Osteocyte (in vitro differentiated cells): ENCODE measurements at regions not wholly inside any gene's neighbourhood (a gene's known extent, or its start where the extent isn't known, plus 50 kb on each side); places are given as distances from the start of the nearest gene placed in this dataset.

Experiments used
- DNase-seq: peaks from one replicate; pipeline ENCODE4 v3.0.0; 2021; ENCODE audit warnings: mixed read lengths; ENCODE audit not compliant: unreplicated experiment; ENCODE audit errors: extremely low spot score
- H3K27ac Mint-ChIP-seq: one replicate; pipeline ENCODE4 v1.8.0; 2021; ENCODE audit warnings: mild to moderate bottlenecking, mixed read lengths; ENCODE audit not compliant: unreplicated experiment
- H3K27me3 Mint-ChIP-seq: one replicate; pipeline ENCODE4 v1.8.0; 2021; ENCODE audit warnings: mixed read lengths; ENCODE audit not compliant: unreplicated experiment
- H3K36me3 Mint-ChIP-seq: one replicate; pipeline ENCODE4 v1.8.0; 2021; ENCODE audit warnings: mixed read lengths; ENCODE audit not compliant: unreplicated experiment
- H3K4me1 Mint-ChIP-seq: one replicate; pipeline ENCODE4 v1.8.0; 2021; ENCODE audit warnings: mixed read lengths; ENCODE audit not compliant: unreplicated experiment
- H3K4me3 Mint-ChIP-seq: one replicate; pipeline ENCODE4 v1.8.0; 2021; ENCODE audit warnings: mild to moderate bottlenecking, moderate library complexity, mixed read lengths; ENCODE audit not compliant: unreplicated experiment
- H3K9me3 Mint-ChIP-seq: one replicate; pipeline ENCODE4 v1.8.0; 2021; ENCODE audit warnings: mixed read lengths; ENCODE audit not compliant: unreplicated experiment
- CTCF ChIP-seq: fragments of 200-600 bp; sonication (generic); IDR thresholded peaks from 2 replicates; pipeline ENCODE4 v1.5.0; 2021; ENCODE audit warnings: antibody characterized with exemption, mild to moderate bottlenecking, moderate library complexity

DNA sequence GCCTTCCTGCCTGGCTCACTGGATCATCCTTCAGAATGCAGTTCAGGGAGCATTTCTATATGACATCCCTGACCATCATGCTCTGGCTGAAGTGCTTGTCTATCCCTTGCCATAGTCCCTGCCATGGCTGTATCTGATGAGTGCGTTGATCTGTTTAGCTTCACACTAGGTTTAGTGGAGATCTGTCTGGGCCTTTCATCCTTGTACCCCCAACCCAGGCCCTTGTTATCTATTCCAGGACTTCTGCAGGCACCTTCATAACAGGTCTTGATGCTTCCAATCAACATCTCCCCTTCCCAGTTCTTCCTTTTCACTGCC lies 102.4 kb downstream of the QRSL1 start:
- Mint-ChIP-seq H3K9me3 (no peaks in the 10 kb centered on the region), H3K4me1 (peaks cover 4% of the 10 kb centered on the region), H3K27ac (no peak overlapping the region), H3K36me3 (no peaks in the 10 kb centered on the region), H3K27me3 (peaks cover 37% of the 10 kb centered on the region), H3K4me3 (no peak overlapping the region)
- no peak for DNase-seq
- TF ChIP-seq CTCF = no peak

GRCh38 chr6:106731144-106731842 lies 101.9 kb downstream of the QRSL1 start:
- no peaks in the 10 kb centered on the region for H3K9me3 Mint-ChIP-seq
- H3K36me3 Mint-ChIP-seq = no peaks in the 10 kb centered on the region
- H3K27ac Mint-ChIP-seq = no peak overlapping the region
- peaks cover 34% of the 10 kb centered on the region for H3K27me3 Mint-ChIP-seq
- peaks cover 4% of the 10 kb centered on the region for H3K4me1 Mint-ChIP-seq
- no peak for DNase-seq
- TF ChIP-seq CTCF = no peak
- no peak overlapping the region for H3K4me3 Mint-ChIP-seq

GRCh38 chr6:106730718-106731117 lies 101.3 kb downstream of the QRSL1 start:
- Mint-ChIP-seq H3K27me3 (peaks cover 34% of the 10 kb centered on the region), H3K4me3 (no peak overlapping the region), H3K9me3 (no peaks in the 10 kb centered on the region), H3K36me3 (no peaks in the 10 kb centered on the region), H3K4me1 (peaks cover 4% of the 10 kb centered on the region), H3K27ac (no peak overlapping the region)
- TF ChIP-seq CTCF = no peak
- no peak for DNase-seq

DNA sequence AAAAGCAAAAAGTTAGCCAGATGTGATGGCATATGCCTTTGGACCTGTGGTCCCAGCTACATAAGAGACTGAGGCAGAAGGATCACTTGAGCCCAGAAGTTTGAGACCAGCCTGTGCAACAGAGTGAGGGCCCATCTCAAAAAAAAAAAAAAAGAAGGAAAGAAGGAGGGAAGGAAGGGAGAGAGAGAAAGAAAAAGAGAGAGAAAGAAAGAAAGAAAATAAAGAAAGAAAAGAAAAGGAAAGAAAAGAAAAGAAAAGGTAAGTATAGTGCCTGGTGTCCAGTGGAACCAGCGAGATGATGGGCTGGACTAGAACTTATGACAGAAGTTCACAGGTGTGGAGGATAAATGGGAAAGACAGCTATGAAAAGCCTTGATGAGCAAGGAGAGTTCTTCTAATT lies 100.9 kb downstream of the QRSL1 start:
- Mint-ChIP-seq H3K27me3 (peaks cover 33% of the 10 kb centered on the region), H3K36me3 (no peaks in the 10 kb centered on the region), H3K4me3 (no peak overlapping the region), H3K9me3 (no peaks in the 10 kb centered on the region), H3K4me1 (peaks cover 4% of the 10 kb centered on the region), H3K27ac (no peak overlapping the region)
- DNase-seq = no peak
- no peak for TF ChIP-seq CTCF

DNA sequence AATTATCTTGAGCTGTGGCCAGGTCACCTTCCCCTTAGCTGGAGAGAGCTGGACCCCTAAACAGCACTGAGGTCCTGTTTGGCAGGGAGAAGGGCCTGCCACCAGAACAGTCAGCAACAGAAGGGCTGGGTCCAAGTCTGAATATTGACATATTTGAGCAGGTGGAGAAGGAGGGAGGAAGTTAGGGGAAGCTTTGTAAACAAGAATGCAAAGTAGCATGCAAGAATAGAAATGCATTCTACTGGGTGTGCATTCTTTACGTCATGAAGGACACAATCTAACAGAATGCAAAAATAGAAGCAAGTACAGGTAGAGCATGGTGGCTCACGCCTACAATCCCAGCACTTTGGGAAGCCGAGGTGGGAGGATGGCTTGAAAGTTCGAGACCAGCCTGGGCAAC lies 100.5 kb downstream of the QRSL1 start:
- Mint-ChIP-seq H3K9me3 (no peaks in the 10 kb centered on the region), H3K27ac (no peak overlapping the region), H3K27me3 (peaks cover 31% of the 10 kb centered on the region), H3K4me1 (peaks cover 4% of the 10 kb centered on the region), H3K4me3 (no peak overlapping the region), H3K36me3 (no peaks in the 10 kb centered on the region)
- no peak for DNase-seq
- no peak for TF ChIP-seq CTCF
